NCI-H2081 treated with DMSO at 0.1 percent for 48 hours (cell line): ENCODE measurements at regions not wholly inside any gene's neighbourhood (a gene's known extent, or its start where the extent isn't known, plus 50 kb on each side); places are given as distances from the start of the nearest gene placed in this dataset.
"Not testable (repeated sequence)": the region's sequence is repeated elsewhere in the genome, so short reads cannot be mapped to it uniquely, and the experiment has no call there.

ENCODE experiments used
- DNase-seq: peaks from one replicate; lab custom pipeline; 2025; lab: John Stamatoyannopoulos, UW

DNA sequence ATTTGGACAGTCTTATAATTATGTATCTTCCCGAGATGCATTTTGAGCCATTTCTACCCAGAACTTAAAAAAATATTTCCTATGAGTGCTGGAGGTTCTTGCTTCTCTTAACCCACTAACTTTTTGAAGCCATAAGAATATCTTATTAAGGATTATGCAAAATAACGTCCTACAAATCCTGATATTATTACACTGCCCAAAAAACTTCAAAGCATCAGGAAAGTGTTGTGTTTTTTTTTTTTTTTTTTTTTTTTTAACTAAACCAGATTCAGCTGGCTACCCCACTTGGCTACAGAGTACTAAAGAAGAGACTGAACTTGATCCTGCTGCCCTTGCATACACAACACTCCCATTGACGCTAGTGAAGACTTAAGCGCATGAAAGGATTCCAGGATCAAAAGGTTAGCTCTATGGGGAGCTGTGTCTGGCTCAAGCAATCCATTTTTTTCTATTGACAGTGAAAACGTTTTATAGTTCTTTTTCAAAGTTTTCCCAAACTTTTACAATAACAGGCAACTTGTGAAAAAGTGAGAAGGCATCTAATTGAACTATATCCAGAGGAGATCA, 141.4 kb downstream of the KCNRG start:
- DNase-seq, result no peak

DNA sequence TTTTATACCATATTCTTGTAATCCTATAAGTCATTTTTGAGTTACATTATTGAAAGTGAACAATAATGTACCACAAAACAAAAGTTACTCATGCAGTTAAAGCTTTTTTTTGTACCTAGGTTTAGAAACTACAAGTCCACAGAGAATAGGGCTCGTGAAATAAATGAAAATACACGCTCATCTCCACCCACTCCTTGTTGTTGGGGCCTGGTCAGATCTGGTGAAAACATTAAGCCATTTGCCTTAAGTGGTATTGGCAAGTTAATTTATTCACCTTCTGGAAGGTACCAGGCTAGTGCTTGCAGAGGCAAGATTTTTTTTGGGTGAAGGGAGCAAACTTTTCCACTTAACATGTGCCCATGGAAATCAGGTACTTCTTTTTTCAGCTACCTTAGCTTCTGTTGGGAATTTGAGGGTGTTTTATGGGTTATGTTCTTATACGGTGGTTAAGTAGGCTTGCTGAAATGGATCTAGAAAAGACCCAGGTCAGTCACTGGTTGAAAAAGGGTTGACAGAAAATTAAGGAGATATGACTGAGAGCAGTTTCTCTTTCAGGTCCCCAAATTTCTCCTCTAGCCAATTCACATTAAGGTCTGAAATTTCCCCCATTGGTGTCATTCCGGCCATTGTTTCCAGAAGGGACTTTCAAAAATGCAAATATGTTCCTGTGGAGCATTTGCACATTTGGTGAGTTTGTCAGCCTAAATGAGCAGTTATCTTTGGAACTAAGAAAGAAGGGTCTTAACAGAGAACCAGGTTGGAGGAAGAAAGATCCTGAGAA, 143.3 kb downstream of the KCNRG start:
- DNase-seq, result no peak

DNA sequence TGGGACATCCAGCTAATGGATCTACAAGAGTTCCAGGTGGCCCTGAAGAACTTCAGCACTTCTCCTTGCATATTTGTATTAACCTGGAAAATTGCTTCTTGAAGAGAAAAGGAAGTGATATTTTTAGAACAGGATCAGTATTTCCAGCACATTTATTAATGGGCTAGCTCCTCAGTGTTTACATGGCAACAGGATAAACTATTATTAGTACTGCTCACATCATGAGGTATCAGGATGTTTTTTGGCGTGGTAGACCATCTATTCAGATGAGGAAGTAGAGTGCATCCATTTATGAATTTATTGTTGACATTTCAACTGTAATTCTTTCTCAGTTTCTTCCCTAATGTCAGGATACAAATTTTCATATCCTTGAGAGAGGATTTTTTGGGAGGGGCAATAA, 144.4 kb downstream of the KCNRG start:
- DNase-seq, result no peak

DNA sequence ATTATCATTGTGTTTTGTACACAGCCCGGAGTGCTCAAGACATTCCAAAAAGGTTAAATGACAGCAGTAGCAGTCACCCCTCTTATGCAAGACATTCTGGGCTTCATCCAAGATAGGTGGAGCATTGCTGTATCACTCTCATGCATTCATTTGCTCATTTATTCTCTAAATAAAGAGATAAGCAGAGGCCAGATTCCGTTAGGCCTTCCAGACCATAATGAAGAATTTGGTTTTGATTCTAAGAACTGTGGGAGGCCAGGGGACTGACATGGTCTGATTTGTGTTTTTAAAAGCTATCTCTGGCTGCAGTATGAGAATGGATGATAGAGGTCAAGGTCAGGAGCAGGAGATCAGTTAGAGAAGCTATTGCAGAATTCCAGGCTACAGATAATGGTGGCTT, 145.8 kb downstream of the KCNRG start:
- DNase-seq, result no peak

DNA sequence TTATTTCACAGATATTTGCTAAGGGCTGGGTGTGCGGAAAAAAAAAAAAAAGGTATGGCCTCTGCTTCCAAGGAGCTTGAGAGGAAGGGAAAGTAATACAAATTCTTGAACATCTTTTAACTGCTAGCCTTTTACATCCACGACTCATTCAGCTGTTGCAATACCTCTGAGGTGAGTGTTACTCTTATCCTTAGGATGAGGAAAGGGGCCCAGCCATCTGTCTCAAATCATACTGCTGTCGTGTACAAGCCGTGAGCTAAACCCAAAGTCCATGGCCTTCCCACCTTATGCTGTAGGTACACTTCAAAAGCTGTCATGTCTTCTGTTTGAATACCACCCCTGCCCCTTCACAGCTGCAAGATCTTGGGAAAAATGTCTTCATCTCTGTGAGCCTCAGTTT, 146.8 kb downstream of the KCNRG start:
- no peak for DNase-seq

DNA sequence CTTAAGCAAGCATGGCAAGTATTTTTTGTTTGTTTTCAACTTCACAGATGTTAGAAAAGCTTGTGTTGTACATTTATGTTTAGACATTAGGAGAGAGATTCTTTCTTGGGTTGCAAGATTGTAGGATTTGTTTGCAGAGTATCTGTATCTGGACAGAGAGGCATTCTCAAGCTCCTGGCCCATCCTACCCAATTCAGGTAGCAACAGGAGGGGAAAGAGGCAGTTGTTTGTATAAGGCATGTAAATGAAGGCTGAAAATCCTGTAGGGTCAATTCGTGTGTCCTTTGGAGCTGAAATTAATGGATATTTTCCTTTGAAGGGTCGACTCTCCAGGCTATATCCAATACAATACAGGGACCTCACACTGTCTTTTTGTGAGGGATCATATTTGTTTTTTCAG, 147.3 kb downstream of the KCNRG start:
- DNase-seq, result no peak

DNA sequence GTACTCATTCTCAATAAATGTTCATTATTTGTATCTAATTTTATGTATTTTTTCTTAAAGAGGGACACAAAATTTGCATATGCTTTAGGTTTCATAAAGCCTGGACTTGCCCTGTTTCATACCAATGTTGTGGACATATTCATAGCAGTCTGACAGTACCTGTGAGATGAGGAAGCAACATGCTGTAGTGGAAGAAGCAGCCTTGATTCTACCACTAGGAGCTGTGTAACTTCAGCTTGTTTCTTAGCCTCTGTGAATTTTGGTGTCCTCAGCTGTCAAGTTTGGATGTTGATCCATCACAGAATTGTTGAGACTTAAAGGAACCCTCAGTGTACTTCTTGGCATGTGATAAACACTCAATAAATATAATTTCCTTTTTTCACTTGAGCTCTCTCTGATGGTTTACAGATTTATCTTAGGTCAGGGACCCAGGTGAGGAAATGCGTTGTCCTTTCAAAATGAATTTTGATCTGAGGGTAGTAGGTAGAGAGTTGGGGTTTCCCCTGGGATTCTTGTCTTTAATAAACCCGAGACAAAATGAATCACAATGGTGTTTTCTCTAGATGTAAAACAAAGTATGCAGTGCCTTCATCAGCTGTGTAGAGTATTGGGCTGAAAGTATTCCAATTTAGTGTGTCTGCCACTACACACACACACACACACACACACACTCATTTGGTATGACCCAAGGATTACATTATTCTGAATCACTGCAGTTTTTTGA, 152.1 kb downstream of the KCNRG start:
- no peak for DNase-seq

DNA sequence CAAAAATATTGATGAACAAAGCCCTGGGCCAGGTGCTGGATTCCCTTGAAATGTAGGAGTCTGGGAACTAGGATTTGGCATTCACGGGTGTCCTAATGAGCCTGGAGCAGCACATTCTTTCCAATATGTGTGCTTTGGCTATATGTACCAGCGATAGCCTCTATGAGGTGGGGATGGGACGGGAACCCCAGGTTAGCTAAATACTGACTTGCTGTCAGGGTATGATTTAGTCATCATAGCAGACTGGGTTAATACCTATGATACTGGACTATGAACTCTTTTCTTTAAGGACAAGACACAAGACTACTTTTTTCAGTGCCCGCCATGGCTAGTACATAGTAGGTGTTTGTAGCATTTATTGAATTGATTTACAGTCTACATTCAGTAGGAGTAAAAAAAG, 152.7 kb downstream of the KCNRG start:
- no peak for DNase-seq

DNA sequence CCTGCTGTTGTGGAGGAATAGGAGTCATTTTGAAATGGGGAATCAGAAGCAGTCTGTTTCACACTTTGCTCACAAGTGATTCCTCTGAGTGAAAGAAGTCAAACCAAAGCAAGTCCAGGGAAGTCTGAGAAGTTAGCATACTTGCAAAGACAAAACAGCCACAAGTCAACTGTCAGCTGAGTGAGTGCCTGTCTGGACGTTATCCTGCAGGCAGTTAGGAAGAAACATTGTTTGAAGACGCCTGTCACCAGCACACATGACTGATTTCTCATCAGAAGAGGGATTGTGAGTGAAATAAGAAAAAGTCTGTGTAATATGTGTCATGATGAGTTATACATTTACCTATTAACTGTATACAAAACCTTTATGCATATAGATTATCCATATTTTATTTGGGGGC, 153.5 kb downstream of the KCNRG start:
- no peak for DNase-seq

DNA sequence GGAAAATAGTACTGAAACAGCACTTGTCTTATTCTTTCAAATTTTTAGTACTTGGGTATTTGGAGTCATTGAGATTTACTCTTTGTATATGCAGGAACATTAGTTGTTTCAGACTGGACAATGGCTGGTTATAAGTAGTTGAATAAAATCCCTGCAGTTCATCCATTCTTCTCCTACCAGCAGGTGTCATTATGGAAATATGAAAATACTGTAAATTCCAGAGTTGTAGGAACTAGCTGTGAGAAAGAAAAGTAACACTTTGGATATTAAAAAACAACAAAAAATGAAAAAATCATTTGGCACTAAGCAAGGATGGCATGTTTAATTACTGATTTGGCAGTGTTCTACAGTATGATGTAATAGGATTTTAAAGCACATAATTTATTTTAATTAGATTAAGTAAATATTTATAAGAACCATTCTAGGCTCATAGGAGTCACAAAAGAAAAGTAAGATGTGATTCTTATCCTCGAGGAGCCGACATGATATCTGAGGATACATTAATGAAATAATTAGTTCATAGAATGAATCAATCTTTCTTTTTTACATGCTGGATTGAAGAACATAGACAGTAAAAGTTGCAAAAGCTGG, 155.3 kb downstream of the KCNRG start:
- DNase-seq, result no peak

DNA sequence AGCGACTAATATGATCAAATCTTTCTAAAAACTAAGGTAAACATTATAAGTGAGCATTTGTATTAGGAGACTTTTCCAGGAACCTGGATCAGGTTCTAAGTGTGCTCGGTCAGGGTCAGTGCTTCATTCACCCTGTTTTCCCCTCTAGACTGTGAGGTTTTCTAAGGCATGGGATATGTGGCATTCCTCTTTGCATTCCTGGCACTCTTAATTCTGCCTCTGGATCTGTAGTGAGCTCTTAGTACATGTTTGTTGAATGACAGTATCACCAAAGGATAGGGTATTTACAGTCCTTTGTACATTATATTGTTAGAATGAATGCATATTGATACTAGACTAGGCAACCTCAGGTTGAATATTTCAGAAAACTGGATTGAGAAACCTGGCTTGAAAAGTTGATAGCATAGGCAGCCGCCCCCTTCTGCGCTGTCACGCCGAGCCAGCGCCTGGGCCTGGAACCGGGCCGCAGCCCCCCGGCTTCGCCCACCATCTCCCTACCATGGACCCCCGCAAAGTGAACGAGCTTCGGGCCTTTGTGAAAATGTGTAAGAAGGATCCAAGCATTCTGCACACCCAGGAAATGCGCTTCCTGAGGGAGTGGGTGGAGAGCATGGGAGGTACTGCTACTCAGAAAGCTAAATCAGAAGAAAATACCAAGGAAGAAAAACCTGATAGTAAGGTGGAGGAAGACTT, 156.5 kb downstream of the KCNRG start:
- no peak for DNase-seq

DNA sequence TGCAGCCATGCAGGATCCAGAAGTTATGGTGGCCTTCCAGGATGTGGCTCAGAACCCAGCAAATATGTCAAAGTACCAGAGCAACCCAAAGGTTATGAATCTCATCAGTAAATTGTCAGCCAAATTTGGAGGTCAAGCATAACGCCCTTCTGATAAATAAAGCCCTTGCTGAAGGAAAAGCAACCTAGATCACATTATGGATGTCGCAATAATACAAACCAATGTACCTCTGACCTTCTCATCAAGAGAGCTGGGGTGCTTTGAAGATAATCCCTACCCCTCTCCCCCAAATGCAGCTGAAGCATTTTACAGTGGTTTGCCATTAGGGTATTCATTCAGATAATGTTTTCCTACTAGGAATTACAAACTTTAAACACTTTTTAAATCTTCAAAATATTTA, 157.8 kb downstream of the KCNRG start:
- not testable (repeated sequence) for DNase-seq

DNA sequence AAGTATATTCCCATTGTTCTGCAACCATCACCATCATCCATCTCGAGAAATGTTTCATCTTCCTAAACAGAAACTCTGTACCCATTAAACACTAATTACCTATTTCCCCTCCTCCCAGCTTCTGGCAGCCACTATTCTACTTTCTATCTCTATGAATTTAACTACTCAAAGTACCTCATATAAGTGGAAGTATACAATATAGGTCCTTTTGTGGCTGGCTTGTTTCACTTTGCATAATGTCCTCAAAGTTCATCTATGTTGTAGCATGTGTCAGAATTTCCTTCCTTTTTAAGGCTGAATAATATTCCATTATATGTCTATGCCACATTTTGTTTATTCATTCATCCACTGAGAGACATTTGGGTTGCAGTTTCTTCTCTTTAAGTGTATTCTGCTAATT, 159.4 kb downstream of the KCNRG start:
- DNase-seq, result no peak

DNA sequence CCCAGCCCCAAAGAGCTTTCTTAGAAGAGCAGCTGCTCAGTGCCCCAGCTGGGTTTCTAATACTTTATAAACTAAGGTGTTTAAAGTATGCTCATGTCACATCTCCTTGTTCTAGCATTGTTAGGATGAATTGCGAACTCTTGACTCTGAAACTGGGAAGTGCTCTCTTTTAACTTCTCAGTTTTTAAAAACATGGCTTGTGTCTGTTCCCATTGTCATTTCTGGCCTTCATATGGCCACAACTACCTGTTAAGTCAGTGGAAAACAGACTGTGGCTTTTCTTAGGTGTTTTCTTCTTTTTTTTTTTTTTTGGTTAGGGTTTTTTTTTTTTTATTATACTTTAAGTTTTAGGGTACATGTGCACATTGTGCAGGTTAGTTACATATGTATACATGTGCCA, 164.7 kb downstream of the KCNRG start:
- no peak for DNase-seq

DNA sequence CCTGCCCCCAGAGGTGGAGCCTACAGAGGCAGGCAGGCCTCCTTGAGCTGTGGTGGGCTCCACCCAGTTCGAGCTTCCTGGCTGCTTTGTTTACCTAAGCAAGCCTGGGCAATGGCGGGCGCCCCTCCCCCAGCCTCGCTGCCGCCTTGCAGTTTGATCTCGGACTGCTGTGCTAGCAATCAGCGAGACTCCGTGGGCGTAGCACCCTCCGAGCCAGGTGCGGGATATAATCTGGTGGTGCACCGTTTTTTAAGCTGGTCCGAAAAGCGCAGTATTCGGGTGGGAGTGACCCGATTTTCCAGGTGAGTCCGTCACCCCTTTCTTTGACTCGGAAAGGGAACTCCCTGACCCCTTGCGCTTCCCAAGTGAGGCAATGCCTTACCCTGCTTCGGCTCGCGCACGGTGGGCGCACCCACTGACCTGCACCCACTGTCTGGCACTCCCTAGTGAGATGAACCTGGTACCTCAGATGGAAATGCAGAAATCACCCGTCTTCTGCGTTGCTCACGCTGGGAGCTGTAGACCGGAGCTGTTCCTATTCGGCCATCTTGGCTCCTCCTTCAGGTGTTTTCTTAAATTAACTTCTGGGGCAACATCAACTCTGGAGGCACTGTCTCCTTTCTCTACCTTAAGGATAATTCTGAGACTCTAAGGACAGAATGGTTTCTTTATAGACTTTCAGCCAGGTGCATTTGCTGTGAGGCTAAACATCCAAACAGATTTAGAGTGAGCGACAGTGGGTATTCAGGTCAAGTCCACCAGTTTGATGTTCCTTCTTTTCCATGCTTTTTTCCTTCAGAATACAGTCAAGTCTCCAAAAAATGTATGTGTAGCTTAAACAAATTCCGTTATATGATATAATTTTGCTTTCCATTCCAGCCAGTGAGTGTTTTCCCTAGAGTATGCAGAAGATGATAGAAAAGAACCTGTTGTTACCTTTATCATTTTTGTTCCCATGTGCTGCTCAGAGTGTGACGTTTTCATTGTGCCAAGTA, 170.8 kb downstream of the KCNRG start:
- DNase-seq, result not testable (repeated sequence)

DNA sequence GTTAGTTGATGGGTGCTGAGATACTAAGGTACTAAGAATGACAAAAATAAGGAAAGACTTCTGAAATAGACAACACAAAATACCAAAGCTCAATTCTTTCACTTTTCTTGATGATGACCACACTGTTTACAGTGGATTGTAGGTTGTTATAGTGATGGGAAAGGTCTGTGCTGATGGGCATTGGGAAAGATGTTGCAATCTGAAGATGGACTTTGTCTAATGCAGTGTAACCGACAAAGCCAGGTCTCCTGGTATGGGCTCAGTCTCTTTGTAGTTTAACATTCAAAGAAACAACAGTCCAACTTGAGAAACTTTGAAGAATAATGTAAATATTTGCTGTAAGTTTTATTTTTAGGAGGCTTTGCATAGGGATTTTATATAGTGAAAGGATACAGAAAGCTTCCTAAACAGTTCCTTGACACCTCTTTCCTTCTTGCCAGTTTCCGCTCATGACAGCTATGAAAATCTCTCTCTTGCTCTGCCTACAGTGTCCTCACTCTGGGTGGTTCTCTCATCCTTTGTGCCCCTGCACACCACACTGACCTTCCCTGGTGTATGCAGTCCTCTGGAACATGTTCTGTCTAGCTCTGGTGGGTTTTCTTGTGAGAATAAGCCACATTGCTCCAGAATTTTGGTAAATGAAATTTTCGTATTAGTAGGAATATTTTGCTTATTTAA, 172.2 kb downstream of the KCNRG start:
- DNase-seq, result no peak

DNA sequence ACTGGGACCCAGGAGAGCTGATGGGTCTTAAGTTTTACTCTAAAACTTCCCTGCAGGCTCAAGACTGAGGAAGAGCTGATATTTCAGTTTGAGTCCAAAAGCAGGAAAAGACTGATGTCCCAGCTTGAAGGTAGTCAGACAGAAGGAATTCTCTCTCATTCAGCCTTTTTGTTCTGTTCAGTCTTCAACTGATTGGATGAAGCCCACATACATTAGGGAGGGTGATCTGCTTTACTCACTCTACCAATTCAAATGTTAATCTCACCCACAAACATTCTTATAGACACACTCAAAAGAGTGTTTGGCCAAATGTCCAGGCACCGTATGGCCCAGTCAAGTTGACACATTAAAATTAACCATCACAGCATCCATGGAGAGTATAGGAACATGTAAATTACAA, 173.5 kb downstream of the KCNRG start:
- no peak for DNase-seq

DNA sequence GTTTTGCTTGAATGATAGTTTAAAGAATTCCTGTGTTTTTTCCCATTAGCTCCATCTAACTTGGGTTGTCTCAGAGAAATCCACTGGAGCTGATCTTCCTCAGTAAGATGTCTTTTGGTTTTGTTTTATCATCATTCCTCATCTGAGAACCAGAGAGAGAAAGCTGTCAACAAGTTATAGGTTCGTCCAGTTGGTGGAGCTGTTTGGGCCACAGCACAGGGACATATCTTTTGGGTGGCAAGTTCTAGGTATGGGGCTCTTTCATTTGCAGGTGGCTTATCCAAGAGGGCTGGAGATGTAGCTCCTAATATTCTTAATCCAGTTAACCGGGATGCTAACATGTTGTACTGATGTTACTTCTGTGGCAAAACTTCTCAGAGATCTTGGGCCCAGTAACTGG, 174.2 kb downstream of the KCNRG start:
- DNase-seq, result no peak

DNA sequence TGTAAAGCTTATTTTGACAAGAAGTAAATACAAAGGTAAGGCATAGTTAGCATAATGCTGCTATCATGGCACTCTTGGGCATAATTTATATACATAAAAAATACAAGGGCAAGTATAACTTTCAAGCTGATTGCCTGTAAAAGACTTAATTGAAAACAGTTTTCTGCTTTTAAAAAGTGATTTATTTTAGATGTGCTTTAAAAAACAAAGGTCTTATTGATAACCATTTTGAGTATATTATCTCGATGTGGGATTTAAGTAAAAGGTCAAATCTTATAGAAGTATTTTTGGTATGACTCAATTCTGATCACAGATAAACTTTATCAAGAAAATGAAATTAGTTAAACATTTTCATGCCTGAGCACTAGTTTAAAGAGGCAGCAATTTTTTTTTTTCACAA, 175.8 kb downstream of the KCNRG start:
- no peak for DNase-seq

DNA sequence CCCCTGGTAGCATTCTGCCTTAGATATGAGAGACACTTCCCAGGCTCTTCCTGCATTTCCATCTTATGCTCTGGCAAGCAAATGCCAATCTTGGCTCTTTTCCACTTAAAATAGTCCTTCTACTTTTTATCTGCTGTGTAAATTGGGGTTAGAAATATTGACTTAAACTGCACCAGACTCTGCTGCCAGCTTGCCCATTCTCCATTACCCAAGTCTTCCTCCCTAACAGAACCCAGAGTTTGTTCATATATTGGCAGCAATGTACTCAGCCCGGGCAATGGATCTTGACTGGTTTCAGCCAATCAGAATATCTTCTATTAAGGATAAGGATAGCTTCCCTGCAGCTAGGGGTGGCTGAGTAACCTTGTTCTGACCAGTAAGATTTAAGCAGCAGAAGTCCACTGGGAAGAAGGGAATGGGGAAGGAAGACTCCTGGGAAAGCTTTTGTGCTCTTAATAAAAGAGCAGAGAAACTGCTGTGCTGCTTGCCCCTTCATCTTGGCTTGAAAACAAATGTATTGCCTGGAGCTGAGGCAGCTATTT, 177.1 kb downstream of the KCNRG start:
- no peak for DNase-seq
